LNCaP clone FGC (cell line): ENCODE measurements at regions not wholly inside any gene's neighbourhood (a gene's known extent, or its start where the extent isn't known, plus 50 kb on each side); places are given as distances from the start of the nearest gene placed in this dataset.

ENCODE experiments used
- DNase-seq: peaks from one replicate; pipeline ENCODE4 v3.0.0-alpha.2; 2011; ENCODE audit warnings: low read depth
- H3K4me3 ChIP-seq: 2 replicates; pipeline ENCODE4 v1.5.1; 2011; ENCODE audit warnings: mild to moderate bottlenecking, low read depth, low read length, control low read depth
- CTCF ChIP-seq: IDR thresholded peaks from 2 replicates; pipeline ENCODE4 v1.5.1; 2012; ENCODE audit warnings: mild to moderate bottlenecking; ENCODE audit not compliant: control insufficient read depth, insufficient read depth; ENCODE audit errors: extremely low read depth

DNA sequence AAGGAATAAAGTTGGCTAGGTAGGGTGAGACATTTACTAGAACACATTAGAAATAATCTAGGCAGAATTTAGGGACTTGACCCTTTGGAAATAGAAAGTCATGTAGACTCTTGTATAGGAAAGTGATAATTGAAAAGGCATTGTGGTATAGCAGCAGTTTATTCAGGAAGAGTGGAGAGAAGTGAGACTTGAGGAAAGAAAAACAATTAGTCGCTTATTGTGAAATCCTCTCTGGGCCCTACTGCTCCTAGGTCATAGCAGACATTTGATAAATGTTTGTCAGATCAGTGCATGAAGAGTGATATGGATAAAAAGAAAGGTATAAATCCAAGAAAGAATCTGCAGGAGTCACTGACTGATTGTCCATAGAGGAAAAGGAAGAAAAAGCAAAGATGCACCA lies 337.6 kb downstream of the HNRNPD start:
- no peak overlapping the region for H3K4me3 ChIP-seq
- TF ChIP-seq CTCF = no peak
- no peak for DNase-seq

DNA sequence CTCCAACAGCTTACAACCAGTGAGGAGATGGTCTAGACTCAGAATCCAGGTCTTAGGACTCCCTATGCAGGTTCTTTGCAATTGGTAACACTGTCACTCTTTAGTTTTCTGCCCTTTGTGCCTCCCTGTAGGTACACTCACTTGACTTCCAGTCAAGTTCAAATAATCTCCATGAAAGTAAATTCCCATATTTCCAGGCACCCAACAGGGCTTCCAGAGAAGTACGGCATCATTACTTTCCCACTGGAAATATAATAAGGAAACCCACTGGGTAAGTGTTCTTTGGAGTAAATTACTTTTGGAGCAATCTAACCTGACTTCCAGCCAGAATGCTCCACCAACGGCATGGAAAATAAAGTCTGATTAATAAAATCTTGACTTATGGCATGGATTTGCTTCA lies 338.9 kb downstream of the HNRNPD start:
- TF ChIP-seq CTCF = no peak
- H3K4me3 ChIP-seq = no peak overlapping the region
- no peak for DNase-seq

GRCh38 chr4:82033862-82034261 lies 339.9 kb downstream of the HNRNPD start:
- no peak for DNase-seq
- no peak overlapping the region for H3K4me3 ChIP-seq
- no peak for TF ChIP-seq CTCF

GRCh38 chr4:82031376-82031927 lies 342.3 kb downstream of the HNRNPD start:
- no peak for TF ChIP-seq CTCF

DNA sequence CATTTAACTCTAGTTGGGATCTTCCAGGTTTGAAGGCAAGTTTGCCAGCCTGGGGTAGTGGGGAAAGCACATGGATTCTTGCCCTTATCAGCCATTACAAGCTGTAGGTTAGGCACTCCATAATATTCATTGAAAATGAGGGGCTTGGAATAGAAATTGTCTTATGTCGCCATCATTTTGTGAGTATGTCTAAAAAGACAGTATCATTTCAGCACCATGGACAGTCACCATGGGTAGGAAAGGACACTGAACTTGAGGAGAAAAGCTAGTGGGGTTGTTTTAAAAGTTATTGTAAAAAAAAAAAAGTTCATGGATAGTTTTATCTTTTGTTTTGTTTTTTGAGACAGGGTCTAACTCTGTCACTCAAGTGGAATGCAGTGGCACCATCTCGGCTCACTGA lies 356.1 kb downstream of the HNRNPD start:
- H3K4me3 ChIP-seq = no peak overlapping the region
- peak; percentile 3 for DNase-seq
- TF ChIP-seq CTCF = no peak

More at GRCh38 chr4:82031376-82031927, 342.3 kb downstream of the HNRNPD start:
- no peak for DNase-seq
- H3K4me3 ChIP-seq = no peak overlapping the region

DNA sequence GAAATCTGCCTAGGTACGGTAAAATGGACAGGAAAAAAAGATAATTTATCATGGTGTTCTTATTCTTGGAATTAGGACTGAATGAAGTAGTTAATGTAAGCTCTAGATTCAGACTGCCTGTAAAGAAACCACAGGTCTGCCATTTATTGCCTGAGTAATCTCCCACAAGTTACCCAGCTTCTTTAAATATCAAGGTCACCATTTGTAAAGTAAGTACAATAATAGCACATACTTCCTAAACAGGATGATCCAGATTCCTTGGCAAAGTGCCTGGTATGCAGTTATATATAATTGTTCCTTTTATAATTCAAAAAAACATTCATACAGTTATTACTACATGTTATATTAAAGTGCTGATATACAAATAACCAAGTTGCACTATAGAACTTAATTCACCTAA lies 368.6 kb downstream of the HNRNPD start:
- peak; percentile 19 for DNase-seq
- TF ChIP-seq CTCF = no peak
- no peak overlapping the region for H3K4me3 ChIP-seq

GRCh38 chr4:81997313-81997712 lies 376.5 kb downstream of the HNRNPD start:
- no peak for TF ChIP-seq CTCF
- no peak for DNase-seq
- H3K4me3 ChIP-seq = no peak overlapping the region
